ENCODE measurements at regions not wholly inside any gene's neighbourhood (a gene's known extent, or its start where the extent isn't known, plus 50 kb on each side); places are given as distances from the start of the nearest gene placed in this dataset.

DNA sequence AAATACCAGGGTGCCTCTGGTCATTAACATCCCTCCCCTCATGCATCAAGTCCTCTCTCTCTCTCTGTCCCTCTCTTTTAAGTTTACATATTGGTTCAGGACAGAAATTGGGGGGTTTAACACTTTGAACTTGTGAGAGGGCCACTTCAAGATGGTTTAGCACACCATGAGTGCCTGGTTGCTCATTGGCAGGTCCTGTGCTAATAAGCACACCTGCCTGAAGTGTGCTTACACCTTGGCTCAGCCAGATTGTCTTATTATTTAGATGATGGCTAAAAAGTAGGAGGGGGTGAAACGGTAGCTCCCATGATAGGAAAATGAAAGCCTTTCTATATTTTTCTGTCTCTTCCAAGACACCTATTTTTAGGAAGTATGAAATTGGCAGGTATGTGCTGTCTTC, 205.8 kb downstream of the ARL6IP6 start:
- ATAC-seq, result peak; percentile 54
- Histone ChIP-seq H3K4me3 (no peak overlapping the region), H3K27ac (no peak overlapping the region), H3K4me1 (peaks cover 0 to 4% of the 10 kb centered on the region in 2 donors), H3K36me3 (no peaks in the 10 kb centered on the region), H3K9me3 (no peaks in the 10 kb centered on the region), H3K27me3 (no peaks in the 10 kb centered on the region)
- intact Hi-C loops (cut with DNase I), result no loop called here
- no peak for DNase-seq
- TF ChIP-seq, protein P1, sequence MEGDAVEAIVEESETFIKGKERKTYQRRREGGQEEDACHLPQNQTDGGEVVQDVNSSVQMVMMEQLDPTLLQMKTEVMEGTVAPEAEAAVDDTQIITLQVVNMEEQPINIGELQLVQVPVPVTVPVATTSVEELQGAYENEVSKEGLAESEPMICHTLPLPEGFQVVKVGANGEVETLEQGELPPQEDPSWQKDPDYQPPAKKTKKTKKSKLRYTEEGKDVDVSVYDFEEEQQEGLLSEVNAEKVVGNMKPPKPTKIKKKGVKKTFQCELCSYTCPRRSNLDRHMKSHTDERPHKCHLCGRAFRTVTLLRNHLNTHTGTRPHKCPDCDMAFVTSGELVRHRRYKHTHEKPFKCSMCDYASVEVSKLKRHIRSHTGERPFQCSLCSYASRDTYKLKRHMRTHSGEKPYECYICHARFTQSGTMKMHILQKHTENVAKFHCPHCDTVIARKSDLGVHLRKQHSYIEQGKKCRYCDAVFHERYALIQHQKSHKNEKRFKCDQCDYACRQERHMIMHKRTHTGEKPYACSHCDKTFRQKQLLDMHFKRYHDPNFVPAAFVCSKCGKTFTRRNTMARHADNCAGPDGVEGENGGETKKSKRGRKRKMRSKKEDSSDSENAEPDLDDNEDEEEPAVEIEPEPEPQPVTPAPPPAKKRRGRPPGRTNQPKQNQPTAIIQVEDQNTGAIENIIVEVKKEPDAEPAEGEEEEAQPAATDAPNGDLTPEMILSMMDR (IDR thresholded peaks at IDR 0.05), result no peak

- no peak for ATAC-seq
- no peaks in the 10 kb centered on the region for H3K36me3 ChIP-seq
- intact Hi-C loops (cut with DNase I), result no loop called here
Observed at GRCh38 chr2:152920846-152921245, 202.4 kb downstream of the ARL6IP6 start.

DNA sequence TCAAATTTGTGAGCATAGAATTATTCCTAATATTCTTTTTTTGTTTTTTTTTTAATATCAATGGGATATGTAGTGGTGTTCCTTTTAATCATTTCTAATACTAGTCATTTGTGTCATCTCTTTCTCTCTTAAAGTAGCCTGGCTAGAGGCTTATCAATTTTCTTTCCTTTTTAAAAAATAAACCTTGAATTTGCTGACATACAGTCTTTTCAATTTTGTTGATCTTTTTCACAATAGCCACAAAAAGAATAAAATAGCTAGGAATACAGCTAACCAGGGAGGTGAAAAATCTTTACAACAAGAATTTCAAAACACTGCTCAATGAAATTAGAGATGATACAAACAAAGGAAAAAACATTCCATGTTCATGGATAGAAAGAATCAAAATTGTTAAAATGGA, 192.6 kb downstream of the ARL6IP6 start:
- no peak for ATAC-seq
- no peak overlapping the region for H3K27ac ChIP-seq
- DNase-seq, result no peak
- H3K9me3 ChIP-seq, result no peaks in the 10 kb centered on the region
- H3K36me3 ChIP-seq, result no peaks in the 10 kb centered on the region
- H3K4me1 ChIP-seq, result no peaks in the 10 kb centered on the region
- TF ChIP-seq, protein P1 (IDR thresholded peaks at IDR 0.05), result no peak
- no peak overlapping the region for H3K4me3 ChIP-seq
- intact Hi-C loops (cut with DNase I), result no loop called here
- H3K27me3 ChIP-seq, result no peaks in the 10 kb centered on the region

More at GRCh38 chr2:152920846-152921245, 202.4 kb downstream of the ARL6IP6 start:
- TF ChIP-seq, protein P1 (IDR thresholded peaks at IDR 0.05), result no peak
- no peaks in the 10 kb centered on the region for H3K27me3 ChIP-seq
- H3K4me3 ChIP-seq, result no peak overlapping the region
- no peaks in the 10 kb centered on the region for H3K9me3 ChIP-seq
- H3K4me1 ChIP-seq, result peaks cover 0 to under 1% of the 10 kb centered on the region in 2 donors
- DNase-seq, result no peak
- H3K27ac ChIP-seq, result no peak overlapping the region

GRCh38 chr2:152907046-152907445, 188.6 kb downstream of the ARL6IP6 start:
- Histone ChIP-seq H3K27ac (no peak overlapping the region), H3K36me3 (no peaks in the 10 kb centered on the region), H3K27me3 (no peaks in the 10 kb centered on the region), H3K4me3 (no peak overlapping the region), H3K9me3 (no peaks in the 10 kb centered on the region), H3K4me1 (no peaks in the 10 kb centered on the region)
- ATAC-seq (no peak), DNase-seq (no peak)
- TF ChIP-seq, protein P1 (IDR thresholded peaks at IDR 0.05), result no peak
- intact Hi-C loops (cut with DNase I), result no loop called here

DNA sequence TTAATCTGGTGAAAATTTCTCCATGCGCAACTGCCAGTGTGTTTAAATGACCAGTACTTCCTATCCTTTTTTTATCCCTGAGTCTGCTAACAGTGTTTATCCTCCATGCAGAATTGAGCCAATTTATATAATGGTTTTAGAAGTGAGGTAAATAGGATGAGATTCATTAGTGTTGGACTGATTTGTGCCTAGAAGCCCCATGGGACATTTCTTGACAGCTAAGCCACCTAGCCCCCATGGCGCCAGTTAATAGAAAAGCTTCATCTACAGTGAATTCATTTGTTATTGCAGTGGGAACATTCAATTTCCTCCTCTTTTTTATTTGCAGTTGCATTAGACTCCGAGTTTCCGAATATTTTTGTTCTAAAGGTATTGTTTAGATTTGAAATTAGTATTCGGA, 175.6 kb downstream of the ARL6IP6 start:
- no peak overlapping the region for H3K27ac ChIP-seq
- no peaks in the 10 kb centered on the region for H3K4me1 ChIP-seq
- DNase-seq (no peak), ATAC-seq (no peak)
- H3K36me3 ChIP-seq, result no peaks in the 10 kb centered on the region
- TF ChIP-seq, protein P1 (IDR thresholded peaks at IDR 0.05), result no peak
- no peaks in the 10 kb centered on the region for H3K27me3 ChIP-seq
- H3K9me3 ChIP-seq, result no peaks in the 10 kb centered on the region
- H3K4me3 ChIP-seq, result no peak overlapping the region
- intact Hi-C loops (cut with DNase I), result no loop called here
